ENCODE measurements at regions not wholly inside any gene's neighbourhood (a gene's known extent, or its start where the extent isn't known, plus 50 kb on each side); places are given as distances from the start of the nearest gene placed in this dataset.
"Not testable (repeated sequence)": the region's sequence is repeated elsewhere in the genome, so short reads cannot be mapped to it uniquely, and the experiment has no call there.

GRCh38 chr10:29713450-29713849, 78.7 kb upstream of the SVIL start:
- no peak for DNase-seq

DNA sequence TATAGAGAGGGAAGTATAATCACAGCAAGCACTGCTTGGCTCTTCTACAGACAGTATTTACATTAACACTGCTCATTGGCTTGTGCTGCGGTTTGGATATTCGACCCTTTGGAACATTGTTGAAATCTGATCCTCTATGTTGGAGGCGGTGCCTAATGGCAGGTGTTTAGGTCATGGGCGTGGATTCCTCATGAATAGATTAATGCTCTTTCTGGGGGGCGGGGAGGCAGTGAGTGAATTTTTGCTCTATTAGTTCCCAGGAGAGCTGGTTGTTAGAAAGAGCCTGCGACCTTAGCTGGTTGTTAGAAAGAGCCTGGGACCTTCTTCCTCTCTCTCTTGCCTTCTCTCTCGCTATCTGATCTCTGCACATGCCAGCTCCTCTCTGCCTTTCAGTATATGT, 77.3 kb upstream of the SVIL start:
- DNase-seq: no peak

DNA sequence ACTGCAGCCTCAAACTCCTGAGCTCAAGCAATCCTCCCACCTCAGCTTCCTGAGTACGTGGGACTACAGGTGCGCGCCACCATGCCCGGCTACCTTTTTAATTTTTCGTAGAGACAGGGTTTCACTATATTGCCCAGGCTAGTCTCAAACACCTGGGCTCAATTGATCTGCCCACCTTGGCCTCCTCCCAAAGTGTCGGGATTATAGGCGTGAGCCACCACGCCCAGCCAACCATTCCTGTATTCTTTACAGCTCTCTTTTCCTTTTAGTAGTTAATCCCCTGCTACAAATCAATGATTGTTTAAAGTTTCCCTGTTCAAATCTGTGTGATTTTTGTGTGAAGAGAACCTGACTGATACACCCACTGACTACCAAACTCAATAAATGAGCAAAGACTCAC, 75.4 kb upstream of the SVIL start:
- DNase-seq: no peak

- no peak for DNase-seq
Observed at GRCh38 chr10:29709484-29710002, 74.8 kb upstream of the SVIL start.

GRCh38 chr10:29703271-29703670, 68.5 kb upstream of the SVIL start:
- no peak for DNase-seq

- no peak for DNase-seq
Observed at GRCh38 chr10:29702273-29703164, 67.7 kb upstream of the SVIL start.

DNA sequence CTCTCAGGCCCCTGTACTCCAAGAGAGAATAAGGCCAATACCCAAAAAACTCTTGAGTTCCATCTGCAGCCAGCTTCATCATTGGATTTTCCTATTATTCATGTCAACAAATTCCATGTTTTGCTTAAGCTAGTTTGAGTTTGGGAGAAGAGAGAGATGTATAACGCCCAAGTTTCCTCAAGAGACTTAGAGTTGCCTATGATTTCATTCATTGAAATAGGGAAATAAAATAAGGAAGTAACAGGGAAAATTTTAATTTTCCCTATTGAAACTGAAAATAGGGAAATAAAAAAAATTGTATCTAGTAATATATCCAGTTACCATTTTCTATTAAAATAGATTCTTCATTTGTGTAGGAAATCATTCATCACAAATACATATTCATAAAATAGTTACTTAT, 66.5 kb upstream of the SVIL start:
- no peak for DNase-seq

- no peak for DNase-seq
Observed at GRCh38 chr10:29699621-29700020, 64.8 kb upstream of the SVIL start.

DNA sequence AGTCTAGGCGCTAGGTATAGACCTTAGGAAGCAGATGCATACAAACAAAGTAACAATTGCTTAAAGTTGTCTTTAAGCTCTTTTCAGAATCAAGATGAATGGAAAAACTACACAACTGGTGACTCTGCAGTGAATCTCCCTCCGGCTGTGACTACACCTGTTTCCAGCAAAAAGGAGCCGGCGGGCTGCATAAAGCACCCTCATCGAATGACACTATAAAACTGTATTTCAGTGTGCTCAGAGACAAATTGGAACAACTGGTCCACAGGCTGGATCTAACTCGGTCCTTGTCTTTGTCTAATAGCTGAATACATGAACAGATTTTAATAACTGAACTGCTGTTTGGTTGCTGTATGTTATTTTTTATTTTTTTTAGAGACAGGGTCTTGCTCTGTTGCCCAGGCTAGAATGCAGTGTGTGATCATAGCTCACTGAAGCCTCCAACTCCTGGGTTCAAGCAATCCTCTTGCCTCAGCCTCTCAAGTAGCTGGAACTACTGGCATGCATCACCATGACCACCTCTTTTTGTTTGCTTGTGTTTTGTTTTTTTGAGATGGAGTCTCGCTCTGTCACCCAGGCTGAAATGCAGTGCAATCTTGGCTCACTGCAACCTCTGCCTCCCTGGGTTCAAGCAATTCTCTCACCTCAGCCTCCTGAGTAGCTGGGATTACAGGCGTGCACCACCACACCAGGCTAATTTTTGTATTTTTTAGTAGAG, 64.2 kb upstream of the SVIL start:
- DNase-seq: no peak

DNA sequence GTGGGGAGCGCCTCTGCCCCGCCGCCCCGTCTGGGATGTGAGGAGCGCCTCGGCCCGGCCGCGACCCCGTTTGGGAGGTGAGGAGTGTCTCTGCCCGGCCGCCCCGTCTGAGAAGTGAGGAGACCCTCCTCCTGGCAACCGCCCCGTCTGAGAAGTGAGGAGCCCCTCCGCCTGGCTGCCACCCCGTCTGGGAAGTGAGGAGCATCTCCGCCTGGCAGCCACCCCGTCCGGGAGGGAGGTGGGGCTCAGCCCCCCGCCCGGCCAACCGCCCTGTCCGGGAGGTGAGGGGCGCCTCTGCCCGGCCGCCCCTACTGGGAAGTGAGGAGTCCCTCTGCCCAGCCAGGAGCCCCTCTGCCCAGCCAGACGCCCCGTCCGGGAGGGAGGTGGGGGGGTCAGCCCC, 61.8 kb upstream of the SVIL start:
- DNase-seq: not testable (repeated sequence)

DNA sequence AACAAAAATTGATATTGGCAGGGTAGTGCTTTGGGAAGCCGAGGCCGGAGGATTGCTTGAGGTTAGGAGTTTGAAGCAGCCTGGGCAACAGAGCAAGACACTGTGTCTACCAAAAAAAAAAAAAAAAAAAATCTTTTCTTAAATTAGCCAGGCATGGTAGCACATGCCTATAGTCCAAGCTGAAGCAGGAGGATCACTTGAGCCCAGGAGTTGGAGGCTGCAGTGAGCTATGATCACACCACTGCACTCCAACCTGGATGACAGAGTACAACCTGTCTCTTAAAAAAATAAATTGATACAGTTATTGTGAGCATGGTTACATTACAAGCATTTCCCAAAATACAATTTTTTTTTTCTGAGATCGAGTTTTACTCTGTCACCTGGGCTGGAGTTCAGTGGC, 59.4 kb upstream of the SVIL start:
- DNase-seq: no peak

- no peak for DNase-seq
Observed at GRCh38 chr10:29692121-29692539, 57.4 kb upstream of the SVIL start.

GRCh38 chr10:29691564-29692072, 56.8 kb upstream of the SVIL start:
- no peak for DNase-seq

GRCh38 chr10:29689001-29689400, 54.2 kb upstream of the SVIL start:
- DNase-seq: peak; percentile 54

DNA sequence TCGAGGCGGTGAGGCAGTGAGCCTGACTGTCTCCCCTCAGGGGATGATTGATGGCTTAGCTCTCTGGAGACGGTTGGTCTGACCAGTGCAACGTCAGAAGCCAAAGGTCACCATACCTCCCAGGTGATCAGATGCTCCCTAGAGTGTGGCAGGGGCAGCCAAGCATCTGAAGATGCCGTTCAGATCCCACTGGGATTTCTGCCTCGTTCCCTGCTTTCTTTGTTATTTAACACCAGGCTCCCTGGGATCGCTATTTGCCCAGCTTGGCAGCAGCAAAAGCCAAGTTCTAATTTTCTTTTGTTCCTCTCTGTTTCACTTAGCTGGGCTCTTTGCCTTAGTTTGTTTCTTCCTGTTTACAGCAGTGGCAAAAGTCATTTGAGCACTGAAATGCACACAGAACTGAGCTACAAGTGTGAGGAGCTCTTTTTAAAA, 53.5 kb upstream of the SVIL start:
- no peak for DNase-seq

- DNase-seq: no peak
Observed at GRCh38 chr10:29687421-29688164, 52.8 kb upstream of the SVIL start.

GRCh38 chr10:29685506-29685905, 50.7 kb upstream of the SVIL start:
- DNase-seq: no peak
